HL-60 (cell line): ENCODE measurements at regions not wholly inside any gene's neighbourhood (a gene's known extent, or its start where the extent isn't known, plus 50 kb on each side); places are given as distances from the start of the nearest gene placed in this dataset.

ENCODE experiments used
- TF ChIP-seq, protein P1 (sequence below): IDR thresholded peaks from one replicate; pipeline ENCODE4 v1.5.1; 2011; ENCODE audit warnings: low read length, control low read depth, inconsistent platforms; ENCODE audit not compliant: insufficient read depth
- TF ChIP-seq, protein P2 (sequence below): IDR thresholded peaks from 2 replicates; pipeline ENCODE4 v1.6.1; 2012; ENCODE audit warnings: low read depth; ENCODE audit not compliant: insufficient replicate concordance

DNA sequence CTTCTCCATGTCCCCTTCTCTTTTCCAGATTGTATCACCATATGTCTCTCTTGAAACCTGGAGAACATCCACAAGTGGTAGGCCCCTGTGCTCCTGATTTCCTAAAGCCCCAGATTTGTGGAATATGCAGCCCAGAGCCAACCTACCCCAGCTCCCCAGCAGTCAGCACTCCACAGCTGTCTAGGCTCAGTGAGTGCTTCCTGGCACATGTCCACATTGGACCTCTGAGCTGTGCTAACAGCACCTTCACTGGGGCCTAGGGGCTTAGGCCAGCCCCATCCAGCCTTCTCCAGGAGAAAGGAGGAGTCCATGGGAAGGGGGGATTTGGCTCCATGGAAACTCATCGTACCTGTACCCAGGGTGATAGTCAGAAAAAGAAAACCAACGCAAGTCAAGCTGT lies 192.7 kb downstream of the FGFR2 start:
- TF ChIP-seq, protein P1, sequence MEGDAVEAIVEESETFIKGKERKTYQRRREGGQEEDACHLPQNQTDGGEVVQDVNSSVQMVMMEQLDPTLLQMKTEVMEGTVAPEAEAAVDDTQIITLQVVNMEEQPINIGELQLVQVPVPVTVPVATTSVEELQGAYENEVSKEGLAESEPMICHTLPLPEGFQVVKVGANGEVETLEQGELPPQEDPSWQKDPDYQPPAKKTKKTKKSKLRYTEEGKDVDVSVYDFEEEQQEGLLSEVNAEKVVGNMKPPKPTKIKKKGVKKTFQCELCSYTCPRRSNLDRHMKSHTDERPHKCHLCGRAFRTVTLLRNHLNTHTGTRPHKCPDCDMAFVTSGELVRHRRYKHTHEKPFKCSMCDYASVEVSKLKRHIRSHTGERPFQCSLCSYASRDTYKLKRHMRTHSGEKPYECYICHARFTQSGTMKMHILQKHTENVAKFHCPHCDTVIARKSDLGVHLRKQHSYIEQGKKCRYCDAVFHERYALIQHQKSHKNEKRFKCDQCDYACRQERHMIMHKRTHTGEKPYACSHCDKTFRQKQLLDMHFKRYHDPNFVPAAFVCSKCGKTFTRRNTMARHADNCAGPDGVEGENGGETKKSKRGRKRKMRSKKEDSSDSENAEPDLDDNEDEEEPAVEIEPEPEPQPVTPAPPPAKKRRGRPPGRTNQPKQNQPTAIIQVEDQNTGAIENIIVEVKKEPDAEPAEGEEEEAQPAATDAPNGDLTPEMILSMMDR: no peak
- TF ChIP-seq, protein P2, sequence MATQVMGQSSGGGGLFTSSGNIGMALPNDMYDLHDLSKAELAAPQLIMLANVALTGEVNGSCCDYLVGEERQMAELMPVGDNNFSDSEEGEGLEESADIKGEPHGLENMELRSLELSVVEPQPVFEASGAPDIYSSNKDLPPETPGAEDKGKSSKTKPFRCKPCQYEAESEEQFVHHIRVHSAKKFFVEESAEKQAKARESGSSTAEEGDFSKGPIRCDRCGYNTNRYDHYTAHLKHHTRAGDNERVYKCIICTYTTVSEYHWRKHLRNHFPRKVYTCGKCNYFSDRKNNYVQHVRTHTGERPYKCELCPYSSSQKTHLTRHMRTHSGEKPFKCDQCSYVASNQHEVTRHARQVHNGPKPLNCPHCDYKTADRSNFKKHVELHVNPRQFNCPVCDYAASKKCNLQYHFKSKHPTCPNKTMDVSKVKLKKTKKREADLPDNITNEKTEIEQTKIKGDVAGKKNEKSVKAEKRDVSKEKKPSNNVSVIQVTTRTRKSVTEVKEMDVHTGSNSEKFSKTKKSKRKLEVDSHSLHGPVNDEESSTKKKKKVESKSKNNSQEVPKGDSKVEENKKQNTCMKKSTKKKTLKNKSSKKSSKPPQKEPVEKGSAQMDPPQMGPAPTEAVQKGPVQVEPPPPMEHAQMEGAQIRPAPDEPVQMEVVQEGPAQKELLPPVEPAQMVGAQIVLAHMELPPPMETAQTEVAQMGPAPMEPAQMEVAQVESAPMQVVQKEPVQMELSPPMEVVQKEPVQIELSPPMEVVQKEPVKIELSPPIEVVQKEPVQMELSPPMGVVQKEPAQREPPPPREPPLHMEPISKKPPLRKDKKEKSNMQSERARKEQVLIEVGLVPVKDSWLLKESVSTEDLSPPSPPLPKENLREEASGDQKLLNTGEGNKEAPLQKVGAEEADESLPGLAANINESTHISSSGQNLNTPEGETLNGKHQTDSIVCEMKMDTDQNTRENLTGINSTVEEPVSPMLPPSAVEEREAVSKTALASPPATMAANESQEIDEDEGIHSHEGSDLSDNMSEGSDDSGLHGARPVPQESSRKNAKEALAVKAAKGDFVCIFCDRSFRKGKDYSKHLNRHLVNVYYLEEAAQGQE: no peak
